Cardiac fibroblast (primary cell): ENCODE measurements at regions not wholly inside any gene's neighbourhood (a gene's known extent, or its start where the extent isn't known, plus 50 kb on each side); places are given as distances from the start of the nearest gene placed in this dataset.

Experiments
- DNase-seq, 2 donors: peaks; one replicate each; pipeline versions ENCODE4 v3.0.0 to v3.0.0-alpha.2; 2010; ENCODE audit warnings: low read depth in 2 of 2
- H3K4me3 ChIP-seq, 2 donors: replicated peaks in 1 of 2; 1 replicate in 1 of 2; 2 replicates in 1 of 2; pipeline ENCODE4 v1.5.1; 2011; ENCODE audit warnings: low read depth in 2 of 2, low read length in 2 of 2, mild to moderate bottlenecking in 2 of 2, moderate library complexity in 1 of 2
- TF ChIP-seq, protein P1 (sequence below): IDR thresholded peaks from one replicate; pipeline ENCODE4 v1.5.1; 2011; ENCODE audit warnings: low read depth, mild to moderate bottlenecking, low read length, inconsistent platforms

DNA sequence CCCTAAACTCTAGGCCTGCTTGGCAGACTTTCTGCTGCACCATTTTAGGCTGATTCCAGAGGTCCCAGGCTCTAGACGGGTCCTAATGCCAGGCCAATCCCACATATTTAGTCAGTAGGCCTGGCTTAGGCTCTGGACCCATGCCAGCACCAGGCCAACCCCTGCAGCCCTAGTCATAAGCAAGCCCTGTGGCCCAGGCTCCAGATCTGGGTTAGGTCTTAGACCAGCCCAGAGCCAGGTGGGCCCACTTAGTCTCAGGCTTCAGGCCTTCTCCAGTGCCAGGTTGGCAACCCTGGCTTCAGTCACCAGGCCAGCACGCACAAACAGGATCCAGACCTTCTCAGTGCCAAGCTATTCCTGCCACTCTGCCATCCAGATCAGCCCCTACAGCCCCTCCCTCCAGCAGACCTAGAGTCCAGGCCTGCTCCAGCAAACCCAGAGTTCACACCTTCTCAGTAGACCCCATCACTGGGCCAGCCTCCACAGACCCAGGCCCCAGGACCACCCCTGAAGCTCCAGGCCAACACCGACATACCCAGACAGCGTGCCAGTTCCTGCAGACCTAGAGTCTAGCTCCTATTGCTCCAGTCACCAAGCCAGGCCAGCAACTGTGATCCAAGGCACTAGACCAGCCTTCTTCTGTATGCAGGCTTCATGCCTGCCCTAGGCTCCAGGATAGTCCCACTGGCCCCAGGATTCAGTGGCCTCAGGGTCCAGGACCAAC lies 467.6 kb downstream of the RWDD3 start:
- H3K4me3 ChIP-seq, result no peak overlapping the region
- DNase-seq, result no peak
- TF ChIP-seq, protein P1, sequence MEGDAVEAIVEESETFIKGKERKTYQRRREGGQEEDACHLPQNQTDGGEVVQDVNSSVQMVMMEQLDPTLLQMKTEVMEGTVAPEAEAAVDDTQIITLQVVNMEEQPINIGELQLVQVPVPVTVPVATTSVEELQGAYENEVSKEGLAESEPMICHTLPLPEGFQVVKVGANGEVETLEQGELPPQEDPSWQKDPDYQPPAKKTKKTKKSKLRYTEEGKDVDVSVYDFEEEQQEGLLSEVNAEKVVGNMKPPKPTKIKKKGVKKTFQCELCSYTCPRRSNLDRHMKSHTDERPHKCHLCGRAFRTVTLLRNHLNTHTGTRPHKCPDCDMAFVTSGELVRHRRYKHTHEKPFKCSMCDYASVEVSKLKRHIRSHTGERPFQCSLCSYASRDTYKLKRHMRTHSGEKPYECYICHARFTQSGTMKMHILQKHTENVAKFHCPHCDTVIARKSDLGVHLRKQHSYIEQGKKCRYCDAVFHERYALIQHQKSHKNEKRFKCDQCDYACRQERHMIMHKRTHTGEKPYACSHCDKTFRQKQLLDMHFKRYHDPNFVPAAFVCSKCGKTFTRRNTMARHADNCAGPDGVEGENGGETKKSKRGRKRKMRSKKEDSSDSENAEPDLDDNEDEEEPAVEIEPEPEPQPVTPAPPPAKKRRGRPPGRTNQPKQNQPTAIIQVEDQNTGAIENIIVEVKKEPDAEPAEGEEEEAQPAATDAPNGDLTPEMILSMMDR, result no peak

DNA sequence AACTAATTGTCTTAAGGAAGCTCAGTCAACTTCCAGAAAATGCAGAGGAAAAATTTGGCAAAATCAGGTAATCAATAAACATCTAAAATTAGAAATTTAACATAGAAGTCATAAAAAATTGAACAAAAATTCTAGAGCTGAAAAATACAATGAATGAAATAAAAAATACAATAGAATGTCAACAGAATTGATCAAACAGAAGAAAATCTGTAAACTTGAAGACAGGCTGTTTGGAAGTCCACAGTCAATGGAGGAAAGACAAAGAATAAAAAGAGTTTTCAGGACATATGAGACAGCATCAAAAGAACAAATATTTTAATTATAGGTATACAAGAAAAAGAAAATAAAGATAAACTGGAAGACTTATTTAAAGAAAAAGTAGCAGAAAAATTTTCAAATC lies 469.0 kb downstream of the RWDD3 start:
- DNase-seq, result no peak
- H3K4me3 ChIP-seq, result no peak overlapping the region
- TF ChIP-seq, protein P1, result no peak

DNA sequence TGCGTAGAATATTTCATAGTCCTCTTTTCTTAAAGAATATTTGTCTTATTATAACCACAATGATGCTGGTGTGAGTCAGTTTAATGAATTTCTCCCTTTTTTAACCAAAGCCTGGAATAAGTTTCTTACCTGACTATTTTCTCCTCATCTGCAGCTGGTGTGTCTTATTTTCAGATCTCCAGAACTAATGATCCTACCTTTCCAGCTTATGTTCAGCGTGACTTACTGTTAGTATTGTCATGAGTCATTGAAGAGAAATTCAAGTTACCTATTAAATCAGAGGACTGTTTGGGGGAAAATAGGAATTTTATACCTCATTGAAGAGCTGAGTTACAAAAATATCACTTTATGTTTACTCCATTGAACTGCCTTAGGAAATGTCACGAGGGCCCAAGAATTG lies 482.1 kb downstream of the RWDD3 start:
- no peak for DNase-seq
- no peak overlapping the region for H3K4me3 ChIP-seq
- TF ChIP-seq, protein P1, result no peak

DNA sequence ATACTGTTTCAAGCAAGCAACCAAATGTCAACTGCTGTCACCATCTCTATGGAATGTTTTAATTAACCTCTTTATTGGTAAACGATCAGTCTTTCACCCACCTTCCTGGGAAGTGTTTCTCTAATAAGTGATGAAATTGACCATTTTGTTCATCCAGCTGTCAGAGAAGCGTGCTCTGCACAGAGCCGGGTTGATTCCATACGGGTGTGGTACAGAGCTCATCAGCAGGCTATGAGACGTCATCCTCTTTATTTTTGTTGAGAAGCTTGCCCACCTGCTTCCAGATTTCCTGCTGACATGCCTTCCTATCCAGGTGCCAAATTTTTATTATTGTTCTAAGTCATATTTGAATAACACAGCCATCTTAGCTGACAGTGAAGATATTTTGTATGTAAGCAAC lies 482.5 kb downstream of the RWDD3 start:
- TF ChIP-seq, protein P1, result no peak
- H3K4me3 ChIP-seq, result no peak overlapping the region
- DNase-seq, result no peak

DNA sequence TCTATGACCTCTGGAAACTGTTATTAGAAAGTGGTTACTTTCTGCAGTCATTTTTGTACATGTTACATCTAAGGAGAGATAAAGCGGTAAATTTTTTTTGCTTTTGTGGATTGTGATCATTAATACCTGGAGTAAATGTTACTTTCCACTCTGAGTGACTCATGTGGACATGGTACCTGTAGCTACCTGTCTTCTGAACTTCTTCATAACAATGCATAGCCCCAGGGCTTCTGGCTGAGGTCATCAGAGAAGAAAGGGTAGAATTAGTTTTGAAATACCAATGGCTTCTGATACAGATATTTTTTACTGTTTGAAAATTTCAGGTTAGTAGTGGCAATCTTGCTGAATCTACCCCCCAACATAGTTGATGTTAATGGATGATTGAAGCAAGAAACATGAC lies 489.3 kb downstream of the RWDD3 start:
- H3K4me3 ChIP-seq, result no peak overlapping the region
- TF ChIP-seq, protein P1, result no peak
- no peak for DNase-seq

DNA sequence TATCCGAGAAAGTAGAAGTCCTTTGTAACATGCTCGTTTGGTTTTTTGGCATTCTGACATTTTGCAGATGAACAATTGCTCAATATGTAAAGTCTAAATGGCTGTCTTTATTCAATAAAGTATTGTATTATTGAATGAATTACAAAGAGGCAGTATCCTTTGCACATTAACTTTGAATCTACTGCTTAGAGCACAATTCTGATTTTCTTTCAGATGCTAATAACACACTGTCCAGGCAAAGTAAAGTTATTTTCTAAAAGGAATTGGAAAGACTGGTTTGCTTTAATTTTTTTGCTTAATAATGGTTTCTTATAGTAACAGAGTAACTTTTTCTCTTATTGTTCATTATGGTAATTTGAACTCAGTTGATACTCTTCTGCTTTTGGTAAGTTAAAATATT lies 494.8 kb downstream of the RWDD3 start:
- H3K4me3 ChIP-seq, result no peak overlapping the region
- no peak for DNase-seq
- TF ChIP-seq, protein P1, result no peak

DNA sequence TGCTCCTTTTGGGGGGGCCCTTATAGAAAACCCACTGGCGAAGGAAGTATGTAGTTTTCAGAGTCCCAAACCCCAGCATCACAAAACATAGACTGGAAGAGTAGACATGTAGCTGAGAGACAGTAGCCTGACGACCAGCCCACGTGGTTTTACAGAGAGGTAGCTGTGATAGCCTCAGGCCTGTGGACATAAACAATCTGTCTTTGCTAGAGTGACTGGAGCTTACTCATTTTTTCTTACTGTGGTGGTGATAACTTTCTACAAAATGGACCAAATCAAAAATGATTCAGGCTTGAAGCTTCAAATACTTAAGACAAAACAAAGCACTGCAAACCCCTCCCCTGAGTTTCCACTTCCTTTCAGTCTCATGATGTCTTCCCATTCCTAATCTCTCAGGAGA lies 497.0 kb downstream of the RWDD3 start:
- no peak for DNase-seq
- H3K4me3 ChIP-seq, result no peak overlapping the region
- TF ChIP-seq, protein P1, result no peak
